H1 (cell line): ENCODE measurements at regions not wholly inside any gene's neighbourhood (a gene's known extent, or its start where the extent isn't known, plus 50 kb on each side); places are given as distances from the start of the nearest gene placed in this dataset.

Experiments
- CTCF ChIA-PET: fragments of 300-600 bp; sonication (Branson Sonifier 250); formaldehyde crosslinking; loops from one replicate; lab custom pipeline; 2021; ENCODE audit not compliant: partially characterized antibody; lab: Charles Lee
- POLR2A ChIA-PET: fragments of 300-600 bp; sonication (Branson Sonifier 250); formaldehyde crosslinking; loops from one replicate; lab custom pipeline; 2021; ENCODE audit warnings: inconsistent platforms; ENCODE audit not compliant: partially characterized antibody; lab: Charles Lee
- DNase-seq, 2 experiments: peaks; one replicate each; pipeline versions ENCODE4 v3.0.0 to v3.0.0-alpha.2; 2010 to 2022; ENCODE audit warnings: low spot score in 2 of 2, low read depth in 1 of 2, mixed read lengths in 1 of 2
- FAIRE-seq: peaks from 2 replicates; lab custom pipeline; 2011; peaks lifted over from hg19 to GRCh38; lab: Jason Lieb, UNC
- H2AFZ ChIP-seq: 2 replicates; pipeline ENCODE4 v1.8.1; 2012; ENCODE audit warnings: low read length, inconsistent platforms
- H2AK5ac ChIP-seq: 2 replicates; pipeline ENCODE4 v1.6.1; 2013; ENCODE audit warnings: low read depth, low read length
- H2BK120ac ChIP-seq: replicated peaks from 2 replicates; pipeline ENCODE3; 2013; ENCODE audit warnings: low read depth, low read length, inconsistent platforms
- H2BK12ac ChIP-seq: 2 replicates; pipeline ENCODE4 v1.6.1; 2013; ENCODE audit warnings: low read depth, low read length
- H2BK15ac ChIP-seq: 2 replicates; pipeline ENCODE4 v1.6.1; 2013; ENCODE audit warnings: low read length
- H2BK20ac ChIP-seq: 2 replicates; pipeline ENCODE4 v1.6.1; 2013; ENCODE audit warnings: low read length
- H2BK5ac ChIP-seq: 2 replicates; pipeline ENCODE4 v1.6.1; 2013; ENCODE audit warnings: low read depth, low read length
- H3K14ac ChIP-seq: 2 replicates; pipeline ENCODE4 v1.6.1; 2013; ENCODE audit warnings: inconsistent platforms; ENCODE audit not compliant: insufficient read length
- H3K18ac ChIP-seq: 2 replicates; pipeline ENCODE4 v1.6.1; 2013; ENCODE audit warnings: low read length; ENCODE audit errors: extremely low read depth
- H3K23ac ChIP-seq: 2 replicates; pipeline ENCODE4 v1.6.1; 2013; ENCODE audit warnings: inconsistent platforms; ENCODE audit not compliant: insufficient read length
- H3K23me2 ChIP-seq: 2 replicates; pipeline ENCODE4 v1.6.1; 2013; ENCODE audit warnings: low read depth, low read length
- H3K27ac ChIP-seq: 2 replicates; pipeline ENCODE4 v1.6.1; 2011; ENCODE audit warnings: low read depth, low read length, inconsistent platforms
- H3K27me3 ChIP-seq, 4 experiments: replicated peaks in 1 of 4; 1 replicate in 1 of 4; 2 replicates in 3 of 4; pipeline versions ENCODE4 v1.6.1 to v1.8.1; 2011 to 2013; ENCODE audit warnings: low read length in 3 of 4, mild to moderate bottlenecking in 3 of 4, inconsistent platforms in 2 of 4, mixed read lengths in 2 of 4, moderate library complexity in 1 of 4; ENCODE audit not compliant: control insufficient read depth in 3 of 4, insufficient read depth in 3 of 4; ENCODE audit errors: extremely low read depth in 1 of 4
- H3K36me3 ChIP-seq, 4 experiments: 2 replicates each; pipeline versions ENCODE4 v1.6.1 to v1.8.1; 2011 to 2013; ENCODE audit warnings: mild to moderate bottlenecking in 4 of 4, low read length in 3 of 4, moderate library complexity in 2 of 4, control low read depth in 1 of 4, inconsistent platforms in 1 of 4; ENCODE audit not compliant: insufficient read depth in 4 of 4, control insufficient read depth in 2 of 4
- H3K4ac ChIP-seq: replicated peaks from 2 replicates; pipeline ENCODE3; 2013; ENCODE audit warnings: low read length, low read depth, mixed read lengths, inconsistent platforms; ENCODE audit not compliant: insufficient read length
- H3K4me1 ChIP-seq, 4 experiments: replicated peaks in 1 of 4; 1 replicate in 1 of 4; 2 replicates in 3 of 4; pipeline versions ENCODE4 v1.6.1 to v1.8.1; 2011 to 2013; ENCODE audit warnings: low read length in 3 of 4, inconsistent platforms in 2 of 4, mixed read lengths in 1 of 4; ENCODE audit not compliant: insufficient read depth in 4 of 4, control insufficient read depth in 3 of 4
- H3K4me2 ChIP-seq, 2 experiments: 2 replicates each; pipeline versions ENCODE4 v1.6.1 to v1.8.1; 2011 to 2013; ENCODE audit warnings: low read depth in 2 of 2, low read length in 2 of 2, control low read depth in 1 of 2, inconsistent platforms in 1 of 2, mild to moderate bottlenecking in 1 of 2; ENCODE audit not compliant: insufficient read depth in 1 of 2
- H3K4me3 ChIP-seq, 4 experiments: fragments of 200-600, 300-600 bp in 1 of 4; sonication (generic), shearing (Covaris generic), sonication (Bioruptor Twin) in 1 of 4; 2 replicates each; pipeline versions ENCODE4 v1.5.1 to v1.8.1; 2011 to 2016; ENCODE audit warnings: low read length in 4 of 4, low read depth in 3 of 4, control low read depth in 2 of 4, inconsistent platforms in 2 of 4, mild to moderate bottlenecking in 2 of 4, mixed read lengths in 1 of 4, moderate library complexity in 1 of 4; ENCODE audit not compliant: insufficient read depth in 2 of 4; ENCODE audit errors: extremely low read depth in 1 of 4
- H3K56ac ChIP-seq: replicated peaks from 2 replicates; pipeline ENCODE3; 2013; ENCODE audit warnings: low read depth, mild to moderate bottlenecking, mixed read lengths, low read length, inconsistent platforms; ENCODE audit not compliant: insufficient read length
- H3K79me1 ChIP-seq: 2 replicates; pipeline ENCODE4 v1.6.1; 2013; ENCODE audit warnings: low read depth, low read length, control low read depth
- H3K79me2 ChIP-seq, 2 experiments: 2 replicates each; pipeline versions ENCODE4 v1.6.1 to v1.8.1; 2012 to 2013; ENCODE audit warnings: low read length in 2 of 2, mild to moderate bottlenecking in 2 of 2, inconsistent platforms in 1 of 2; ENCODE audit not compliant: insufficient read depth in 2 of 2, control insufficient read depth in 1 of 2
- H3K9ac ChIP-seq, 4 experiments: replicated peaks in 1 of 4; 1 replicate in 1 of 4; 2 replicates in 3 of 4; pipeline versions ENCODE4 v1.6.1 to v1.8.1; 2011 to 2013; ENCODE audit warnings: low read depth in 3 of 4, low read length in 3 of 4, control low read depth in 2 of 4, mild to moderate bottlenecking in 2 of 4, moderate library complexity in 2 of 4, inconsistent platforms in 1 of 4; ENCODE audit errors: extremely low read depth in 1 of 4
- H3K9me3 ChIP-seq, 2 experiments: 2 replicates each; pipeline versions ENCODE4 v1.6.1 to v1.8.1; 2012 to 2013; ENCODE audit warnings: mild to moderate bottlenecking in 2 of 2, moderate library complexity in 2 of 2, control low read depth in 1 of 2, inconsistent platforms in 1 of 2, low read depth in 1 of 2, low read length in 1 of 2, mixed read lengths in 1 of 2; ENCODE audit not compliant: insufficient read depth in 2 of 2
- H4K20me1 ChIP-seq, 2 experiments: replicated peaks in 1 of 2; 2 replicates each; pipeline versions ENCODE3 to v1.8.1; 2011 to 2013; ENCODE audit warnings: inconsistent platforms in 2 of 2, low read length in 2 of 2, mild to moderate bottlenecking in 1 of 2; ENCODE audit not compliant: insufficient read depth in 2 of 2, control insufficient read depth in 1 of 2
- H4K5ac ChIP-seq: 2 replicates; pipeline ENCODE4 v1.6.1; 2013; ENCODE audit warnings: low read length, low read depth, mixed read lengths, inconsistent platforms; ENCODE audit not compliant: insufficient read length
- H4K8ac ChIP-seq: 2 replicates; pipeline ENCODE4 v1.8.0; 2013; ENCODE audit warnings: mild to moderate bottlenecking, moderate library complexity, low read length, inconsistent platforms; ENCODE audit not compliant: insufficient read depth; ENCODE audit errors: extremely low read depth
- H4K91ac ChIP-seq: replicated peaks from 2 replicates; pipeline ENCODE3; 2013; ENCODE audit warnings: low read length, mixed read lengths, inconsistent platforms; ENCODE audit not compliant: insufficient read length
- SUZ12 ChIP-seq: fragments of 200-600 bp; sonication (generic); IDR thresholded peaks from 2 replicates; pipeline ENCODE4 v1.6.1; 2012; ENCODE audit warnings: mild to moderate bottlenecking, inconsistent platforms, low read length, moderate library complexity, mixed read lengths
- WGBS, 2 experiments: shearing (Covaris generic) in 1 of 2; methylation state at CpG; one replicate each; pipeline versions ENCODE4 v1.1.6 to v1.1.7; 2013 to 2015; ENCODE audit warnings: low lambda C conversion rate in 2 of 2, mixed read lengths in 2 of 2, inconsistent platforms in 1 of 2, low coverage in 1 of 2, missing lambda C conversion rate in 1 of 2; ENCODE audit not compliant: insufficient replicate concordance in 2 of 2, insufficient coverage in 1 of 2, insufficient read length in 1 of 2; ENCODE audit errors: extremely low coverage in 1 of 2, missing lambda C conversion rate in 1 of 2; 5-methylcytosine and 5-hydroxymethylcytosine counted together

DNA sequence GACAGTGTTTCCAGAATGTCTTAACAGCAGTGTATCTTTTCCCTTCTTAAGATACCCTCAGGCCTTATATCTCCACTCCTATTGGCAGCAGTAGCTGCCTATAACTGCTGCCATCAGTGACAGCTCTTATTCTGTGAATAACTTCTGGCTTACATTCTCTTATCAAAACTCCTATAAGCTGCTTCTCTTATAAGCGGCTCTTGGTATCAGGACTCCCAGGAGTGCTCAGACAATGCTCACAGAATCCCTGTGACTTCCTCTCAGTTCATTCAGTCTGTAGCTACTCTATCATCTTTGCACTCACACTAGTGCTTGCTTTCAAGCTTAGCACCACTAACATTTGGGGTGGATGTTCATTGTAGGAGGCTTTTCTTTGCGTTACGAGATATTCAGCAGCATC, 143.7 kb upstream of the CDH7 start:
- no peak overlapping the region for H3K56ac ChIP-seq
- H3K23ac ChIP-seq, result no peak overlapping the region
- no peak overlapping the region for H3K27ac ChIP-seq
- no peak for DNase-seq
- no peak overlapping the region for H2BK15ac ChIP-seq
- no peaks in the 10 kb centered on the region for H3K79me1 ChIP-seq
- H2BK5ac ChIP-seq, result no peak overlapping the region
- no peak overlapping the region for H2BK120ac ChIP-seq
- TF ChIP-seq SUZ12, result no peak
- no peak overlapping the region for H2BK12ac ChIP-seq
- H4K5ac ChIP-seq, result no peak overlapping the region
- no peak overlapping the region for H3K4me2 ChIP-seq
- CTCF ChIA-PET, result interaction anchor here (0.7 kb wide), 1 partner anchor 146 kb away, joined by 4 read pairs; no protein-coding TSS in a partner anchor
- peaks cover 0 to 3% of the 10 kb centered on the region in 2 experiments; a peak in 1 of 4 replicates for H3K9me3 ChIP-seq
- H2AFZ ChIP-seq, result no peak overlapping the region
- no peak overlapping the region for H3K4me3 ChIP-seq
- no peaks in the 10 kb centered on the region for H3K36me3 ChIP-seq
- no peak overlapping the region for H3K4ac ChIP-seq
- H3K23me2 ChIP-seq, result no peaks in the 10 kb centered on the region
- H3K79me2 ChIP-seq, result no peaks in the 10 kb centered on the region
- H2BK20ac ChIP-seq, result no peak overlapping the region
- H3K4me1 ChIP-seq, result peaks cover 0 to 3% (median 1%) of the 10 kb centered on the region in 4 experiments; a peak in 1 of 7 replicates
- no peak overlapping the region for H4K8ac ChIP-seq
- H3K14ac ChIP-seq, result no peak overlapping the region
- H3K27me3 ChIP-seq, result peaks cover 5 to 18% (median 12%) of the 10 kb centered on the region in 4 experiments; a peak in 5 of 7 replicates
- H3K9ac ChIP-seq, result no peak overlapping the region
- no peak overlapping the region for H3K18ac ChIP-seq
- POLR2A ChIA-PET, result no interaction called here
- 85% methylated on average over 3 of the region's 3 CpGs; no CpG with 5 or more reads in 1 of the 2 experiments for WGBS, 2 experiments
- no peak overlapping the region for H4K91ac ChIP-seq
- H2AK5ac ChIP-seq, result no peak overlapping the region
- H4K20me1 ChIP-seq, result no peaks in the 10 kb centered on the region
- FAIRE-seq, result no peak
